ENCODE measurements at regions not wholly inside any gene's neighbourhood (a gene's known extent, or its start where the extent isn't known, plus 50 kb on each side); places are given as distances from the start of the nearest gene placed in this dataset.

DNA sequence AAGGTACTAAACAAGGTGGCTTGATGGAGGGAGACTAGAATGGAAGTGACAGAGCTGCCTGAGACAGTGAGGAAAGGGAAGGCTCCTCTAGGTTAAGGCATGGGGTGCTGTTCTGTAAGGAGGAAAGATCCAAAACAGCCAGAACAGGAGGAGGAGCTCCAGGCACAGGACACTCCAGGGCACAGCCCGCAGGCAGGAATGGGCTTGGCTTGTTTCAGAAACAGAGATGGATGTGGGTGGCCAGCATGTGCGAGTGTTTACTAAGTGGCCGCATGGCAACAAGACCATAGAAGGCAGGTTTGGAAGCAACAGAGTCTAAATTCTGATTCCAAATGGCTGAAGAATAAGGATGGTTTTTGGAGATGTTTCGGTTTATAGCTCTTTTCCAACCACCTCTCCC is 889.1 kb downstream of the AACS start:
- TF ChIP-seq, protein P1, sequence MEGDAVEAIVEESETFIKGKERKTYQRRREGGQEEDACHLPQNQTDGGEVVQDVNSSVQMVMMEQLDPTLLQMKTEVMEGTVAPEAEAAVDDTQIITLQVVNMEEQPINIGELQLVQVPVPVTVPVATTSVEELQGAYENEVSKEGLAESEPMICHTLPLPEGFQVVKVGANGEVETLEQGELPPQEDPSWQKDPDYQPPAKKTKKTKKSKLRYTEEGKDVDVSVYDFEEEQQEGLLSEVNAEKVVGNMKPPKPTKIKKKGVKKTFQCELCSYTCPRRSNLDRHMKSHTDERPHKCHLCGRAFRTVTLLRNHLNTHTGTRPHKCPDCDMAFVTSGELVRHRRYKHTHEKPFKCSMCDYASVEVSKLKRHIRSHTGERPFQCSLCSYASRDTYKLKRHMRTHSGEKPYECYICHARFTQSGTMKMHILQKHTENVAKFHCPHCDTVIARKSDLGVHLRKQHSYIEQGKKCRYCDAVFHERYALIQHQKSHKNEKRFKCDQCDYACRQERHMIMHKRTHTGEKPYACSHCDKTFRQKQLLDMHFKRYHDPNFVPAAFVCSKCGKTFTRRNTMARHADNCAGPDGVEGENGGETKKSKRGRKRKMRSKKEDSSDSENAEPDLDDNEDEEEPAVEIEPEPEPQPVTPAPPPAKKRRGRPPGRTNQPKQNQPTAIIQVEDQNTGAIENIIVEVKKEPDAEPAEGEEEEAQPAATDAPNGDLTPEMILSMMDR (IDR thresholded peaks at IDR 0.05), result no peak
- no peak for TF ChIP-seq POLR2A (IDR thresholded peaks at IDR 0.05)
